NOMO-1 treated with dmso at 0.1 percent for 144 hours (cell line): ENCODE measurements at regions not wholly inside any gene's neighbourhood (a gene's known extent, or its start where the extent isn't known, plus 50 kb on each side); places are given as distances from the start of the nearest gene placed in this dataset.
"Not testable (repeated sequence)": the region's sequence is repeated elsewhere in the genome, so short reads cannot be mapped to it uniquely, and the experiment has no call there.

ENCODE experiments used
- DNase-seq: peaks from one replicate; lab custom pipeline; 2025; ENCODE audit not compliant: unreplicated experiment; lab: John Stamatoyannopoulos, UW

DNA sequence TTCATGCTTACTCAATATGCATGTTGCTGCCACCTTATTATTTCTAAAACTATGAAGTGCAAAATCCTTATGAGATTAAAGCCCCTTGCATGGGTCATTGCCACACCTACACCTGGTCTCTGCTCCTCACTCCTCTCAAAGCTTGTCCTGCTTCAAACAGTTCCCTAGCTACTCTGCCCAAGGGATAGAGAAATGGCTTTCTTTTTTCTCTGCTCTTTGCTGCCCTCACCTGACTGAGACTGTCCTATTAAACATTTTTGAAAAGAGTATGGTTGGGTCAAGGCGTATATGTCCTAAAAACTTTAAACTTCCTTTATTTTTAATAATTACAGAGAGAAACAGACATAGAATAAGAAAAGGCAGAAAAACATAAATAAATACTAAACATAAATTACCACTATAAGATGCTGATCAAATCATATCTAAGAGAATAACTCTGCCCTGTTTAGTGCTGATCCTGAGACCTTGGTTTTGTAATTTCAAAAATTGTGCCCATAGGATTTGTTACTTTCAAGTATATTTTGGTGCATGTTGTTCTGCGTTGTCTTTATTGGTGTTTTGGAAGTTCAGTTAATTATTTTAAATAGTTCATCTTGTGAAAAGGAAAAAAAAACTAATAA lies 704.9 kb upstream of the PABPC4L start:
- DNase-seq, result no peak

DNA sequence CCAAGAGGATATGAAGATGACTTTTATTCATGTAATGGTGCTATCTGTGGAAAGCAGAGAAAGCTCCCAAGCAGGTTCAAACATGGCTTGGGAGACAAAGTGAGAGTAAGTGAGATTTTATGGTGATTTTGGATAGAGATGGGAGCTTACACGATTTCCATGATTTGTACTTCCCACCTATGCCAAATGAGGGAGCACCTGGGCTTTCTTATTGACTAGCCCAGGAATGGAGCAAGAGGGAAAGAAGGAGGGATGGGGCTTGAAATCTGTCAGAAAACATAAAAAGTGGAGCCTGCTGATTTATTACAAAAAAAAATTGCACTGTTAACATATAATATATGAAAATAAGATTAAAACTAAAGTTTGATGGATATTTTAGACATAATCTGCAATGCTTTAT lies 703.5 kb upstream of the PABPC4L start:
- DNase-seq, result no peak

DNA sequence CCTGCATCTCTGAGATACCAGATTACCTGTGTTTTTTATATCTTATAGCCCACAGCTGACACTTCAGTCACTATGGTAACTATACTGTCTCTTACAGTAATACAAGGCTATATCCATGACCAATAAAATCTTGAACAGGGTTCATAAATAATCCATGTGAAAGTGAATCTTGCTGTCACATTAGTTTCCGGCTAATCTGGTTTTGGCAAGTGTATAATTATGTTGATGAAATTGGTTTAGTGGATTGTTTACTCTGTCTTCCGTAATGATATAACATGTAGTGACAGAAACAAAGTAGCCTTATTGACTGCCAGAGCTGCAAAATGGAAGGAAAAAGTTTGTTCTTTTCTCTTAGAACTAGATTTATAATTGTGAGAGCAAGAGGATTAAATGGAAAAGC lies 686.6 kb upstream of the PABPC4L start:
- no peak for DNase-seq

DNA sequence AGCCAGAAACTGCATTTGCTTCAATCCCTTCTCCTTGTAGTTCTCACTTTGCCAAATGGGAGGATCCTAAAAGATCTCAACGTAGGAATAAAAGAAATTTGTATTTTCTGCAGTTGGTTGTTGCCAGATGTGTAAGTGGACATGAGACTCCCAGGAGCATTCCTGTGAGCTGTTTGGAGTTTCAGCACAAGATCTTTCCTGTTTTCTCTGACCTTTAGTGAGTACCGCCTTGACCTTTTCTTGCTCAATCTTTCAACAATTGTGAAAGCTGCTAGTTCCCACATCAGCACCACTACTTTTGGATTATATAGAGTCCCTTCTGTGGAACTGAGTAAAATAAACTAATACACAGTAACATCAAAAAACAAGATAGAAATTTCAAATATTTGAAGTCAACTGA lies 683.8 kb upstream of the PABPC4L start:
- no peak for DNase-seq

DNA sequence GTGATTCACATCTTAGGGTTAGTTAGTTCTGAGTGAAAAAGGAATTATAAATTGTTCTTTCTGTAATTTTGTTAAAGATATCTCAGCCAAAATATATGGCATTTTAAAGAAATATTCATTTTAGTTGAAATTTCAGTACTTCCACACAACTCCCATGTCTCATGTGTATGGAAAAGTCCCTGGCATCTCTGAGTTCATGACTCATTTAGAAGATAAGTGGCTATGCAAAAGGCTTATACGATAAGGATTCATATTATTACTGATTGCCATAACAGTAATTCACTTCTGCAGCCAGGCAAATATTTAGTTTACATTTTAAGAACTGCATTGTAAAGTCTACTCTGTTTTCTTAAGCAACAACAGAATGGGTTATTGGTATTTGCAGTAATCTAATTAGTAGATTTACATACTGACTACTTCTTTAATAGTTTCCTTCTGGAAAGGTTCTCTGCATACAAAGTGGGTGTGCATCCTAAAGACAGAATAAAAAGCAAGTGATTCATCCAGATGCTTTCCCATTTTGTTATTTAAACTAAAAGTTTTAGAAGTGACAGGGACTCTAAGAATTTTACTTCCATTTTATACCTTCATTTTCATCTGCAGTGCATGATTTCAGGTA lies 682.4 kb upstream of the PABPC4L start:
- no peak for DNase-seq

DNA sequence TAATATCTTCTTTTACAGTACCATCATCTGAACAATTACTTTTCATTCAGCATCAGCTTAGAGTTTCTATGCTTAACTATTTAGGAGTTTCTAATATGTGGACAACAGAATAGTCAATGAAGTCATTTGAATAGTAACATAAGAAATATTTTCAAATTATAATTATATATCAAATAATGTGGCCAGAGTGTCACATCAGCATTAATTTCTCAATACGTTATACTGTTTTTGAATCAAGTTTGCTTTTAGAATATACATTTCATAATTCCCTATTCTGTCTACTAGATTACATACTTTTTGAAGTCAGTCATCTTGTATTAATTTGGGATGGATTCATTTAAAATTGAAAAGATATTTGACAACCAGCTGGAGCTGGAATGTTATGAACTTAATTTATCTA lies 677.4 kb upstream of the PABPC4L start:
- no peak for DNase-seq

DNA sequence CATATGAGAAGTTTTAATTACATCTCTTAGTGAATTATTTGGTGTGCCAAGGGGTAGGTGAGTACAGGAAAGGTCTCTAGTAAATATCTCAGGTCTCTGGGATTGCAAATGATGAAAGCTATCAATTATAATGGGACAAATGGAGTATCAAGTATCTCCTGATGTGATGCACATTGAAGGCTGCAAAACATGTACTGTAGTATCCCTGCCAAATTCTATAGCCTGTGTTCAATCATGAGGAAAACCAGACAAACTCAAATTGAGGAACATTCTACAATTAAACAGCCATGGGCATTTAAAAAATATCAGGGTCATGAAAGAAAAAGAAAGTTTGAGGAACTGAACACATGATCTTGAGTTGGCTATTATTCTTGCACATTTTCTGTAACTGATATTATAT lies 665.4 kb upstream of the PABPC4L start:
- DNase-seq, result no peak

DNA sequence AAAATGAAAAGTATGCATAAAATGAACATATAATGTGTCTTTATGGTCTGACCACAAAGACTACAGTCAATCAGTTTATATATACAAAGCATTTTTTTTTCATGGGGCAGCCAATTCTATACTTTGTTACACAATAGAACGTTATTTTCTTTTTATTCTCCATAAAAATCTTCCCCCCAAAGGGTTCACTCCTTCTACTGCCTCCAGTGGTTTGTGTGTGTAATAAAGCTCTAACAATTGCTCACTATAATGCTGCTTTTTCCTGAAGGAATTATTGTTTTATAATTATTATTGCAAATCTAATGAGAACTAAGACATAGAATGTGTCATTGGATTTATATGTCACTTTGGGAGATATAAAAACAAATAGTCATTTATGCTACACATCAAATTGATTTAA lies 664.1 kb upstream of the PABPC4L start:
- DNase-seq, result no peak

DNA sequence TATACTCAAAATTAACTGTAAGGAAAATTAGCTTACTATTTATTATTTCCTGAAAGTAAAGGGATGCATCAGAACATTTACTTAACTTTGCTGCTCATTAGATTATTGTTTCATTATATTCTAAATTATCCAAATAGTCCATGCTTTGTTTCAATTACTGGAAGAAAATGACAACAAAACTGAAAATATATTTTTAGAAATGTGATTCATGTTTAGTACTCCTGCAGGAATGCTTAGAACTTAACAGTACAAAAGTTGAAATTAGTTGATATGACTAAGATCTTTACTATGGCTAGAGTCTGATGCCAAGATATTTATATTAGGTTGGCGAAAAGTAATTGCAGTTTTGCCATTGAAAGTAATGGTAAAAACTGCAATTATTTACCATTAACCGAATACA lies 660.5 kb upstream of the PABPC4L start:
- no peak for DNase-seq

DNA sequence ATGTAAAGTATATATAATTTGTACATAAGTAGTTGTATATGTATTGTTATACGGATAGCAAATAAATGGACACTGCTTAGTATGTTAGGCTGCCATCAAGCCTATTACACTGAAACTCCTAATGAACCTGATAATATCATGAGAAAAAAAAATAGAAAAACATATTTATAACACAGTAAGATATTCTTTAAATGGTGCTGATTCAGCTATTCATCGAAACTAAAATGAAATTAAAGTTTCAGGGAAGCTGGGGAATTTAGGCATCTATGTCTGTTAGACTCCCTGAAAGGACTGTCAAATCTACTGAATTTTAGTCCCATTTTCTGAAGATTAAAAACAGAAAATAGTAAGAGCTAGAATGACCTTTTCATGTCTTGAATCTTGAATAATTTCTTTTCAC lies 647.1 kb upstream of the PABPC4L start:
- no peak for DNase-seq

DNA sequence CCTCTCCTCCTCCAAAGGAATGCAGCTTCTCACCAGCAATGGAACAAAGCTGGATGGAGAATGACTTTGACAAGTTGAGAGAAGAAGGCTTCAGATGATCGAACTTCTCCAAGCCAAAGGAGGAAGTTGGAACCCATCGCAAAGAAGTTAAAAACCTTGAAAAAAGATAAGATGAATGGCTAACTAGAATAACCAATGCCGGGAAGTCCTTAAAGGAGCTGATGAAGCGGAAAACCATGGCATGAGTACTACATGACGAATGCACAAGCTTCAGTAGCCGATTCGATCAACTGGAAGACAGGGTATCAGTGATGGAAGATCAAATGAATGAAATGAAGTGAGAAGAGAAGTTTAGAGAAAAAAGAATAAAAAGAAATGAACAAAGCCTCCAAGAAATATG lies 629.2 kb upstream of the PABPC4L start:
- not testable (repeated sequence) for DNase-seq

DNA sequence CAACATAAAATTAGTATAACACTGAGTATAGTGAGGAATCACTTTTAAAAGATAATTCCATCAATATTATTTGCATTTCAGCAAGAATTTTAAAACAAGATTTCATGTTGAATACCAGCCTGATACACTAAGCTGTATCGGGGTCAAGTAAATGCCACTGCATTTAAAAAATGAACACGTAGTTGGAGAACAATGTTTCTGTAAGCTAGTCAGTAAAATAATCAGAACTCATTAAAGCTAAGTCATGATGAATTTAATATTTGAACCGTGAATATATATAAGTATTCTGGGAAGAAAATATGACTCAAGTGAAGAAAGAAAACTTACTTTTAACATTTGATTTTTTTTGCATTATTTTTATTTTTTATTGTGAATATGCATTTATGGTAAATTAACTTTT lies 611.0 kb upstream of the PABPC4L start:
- no peak for DNase-seq

DNA sequence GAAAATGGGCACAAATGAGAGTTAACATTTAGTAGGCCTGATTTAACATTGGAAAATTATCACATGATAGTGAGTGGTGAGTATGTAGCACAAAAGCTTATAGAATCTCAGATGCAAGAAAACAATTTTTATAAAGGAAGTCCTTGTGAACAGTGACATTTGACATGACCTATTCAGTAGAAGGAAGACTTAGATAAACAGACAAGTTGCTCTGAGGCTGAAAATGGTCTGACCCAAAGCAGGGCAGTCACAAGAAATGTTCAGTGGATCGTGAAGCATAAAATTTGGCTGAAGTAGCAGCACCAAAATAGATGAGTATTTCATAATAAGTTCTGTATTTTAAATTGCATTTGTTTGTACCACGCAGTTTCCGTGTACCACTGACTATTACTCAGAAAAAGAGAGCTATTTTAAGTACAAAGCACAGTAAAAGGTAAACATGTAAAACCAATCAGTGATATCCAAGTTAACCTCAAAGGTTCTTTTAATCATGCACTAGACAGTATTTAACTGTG lies 605.7 kb upstream of the PABPC4L start:
- DNase-seq, result no peak

DNA sequence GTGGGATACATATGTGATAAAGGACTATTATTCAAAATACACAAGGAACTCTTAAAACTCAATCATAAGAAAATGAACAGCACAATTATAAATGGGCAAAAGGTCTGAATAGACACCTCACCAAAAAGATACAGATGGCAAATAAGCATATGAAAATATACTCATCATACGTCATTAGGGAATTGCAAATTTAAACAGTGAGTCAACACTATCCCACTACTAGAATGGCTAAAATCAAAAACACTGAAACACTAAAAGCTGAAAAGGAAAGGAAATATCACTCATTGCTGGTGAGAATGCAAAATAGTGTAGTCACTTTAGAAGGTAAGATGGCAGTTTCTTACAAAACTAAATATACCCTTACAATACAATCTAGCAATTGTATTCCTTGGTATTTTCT lies 597.0 kb upstream of the PABPC4L start:
- no peak for DNase-seq

DNA sequence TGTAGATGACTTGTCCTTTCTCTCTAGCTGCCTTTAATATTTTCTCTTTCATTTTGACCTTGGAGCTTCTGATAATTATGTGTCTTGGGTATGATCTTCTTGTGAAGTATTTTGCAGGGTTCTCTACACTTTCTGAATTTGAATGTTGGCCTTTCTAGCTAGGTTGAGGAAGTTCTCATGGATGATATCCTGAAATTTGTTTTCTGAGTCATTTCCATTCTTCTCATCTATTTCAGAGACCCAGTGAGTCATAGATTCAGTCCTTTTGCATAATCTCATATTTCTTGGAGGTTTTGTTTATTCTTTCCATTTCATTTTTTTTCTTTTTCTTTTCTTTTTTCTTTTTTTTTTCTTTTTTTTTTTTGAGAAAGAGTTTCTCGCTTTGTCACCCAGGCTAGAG lies 585.7 kb upstream of the PABPC4L start:
- DNase-seq, result no peak

DNA sequence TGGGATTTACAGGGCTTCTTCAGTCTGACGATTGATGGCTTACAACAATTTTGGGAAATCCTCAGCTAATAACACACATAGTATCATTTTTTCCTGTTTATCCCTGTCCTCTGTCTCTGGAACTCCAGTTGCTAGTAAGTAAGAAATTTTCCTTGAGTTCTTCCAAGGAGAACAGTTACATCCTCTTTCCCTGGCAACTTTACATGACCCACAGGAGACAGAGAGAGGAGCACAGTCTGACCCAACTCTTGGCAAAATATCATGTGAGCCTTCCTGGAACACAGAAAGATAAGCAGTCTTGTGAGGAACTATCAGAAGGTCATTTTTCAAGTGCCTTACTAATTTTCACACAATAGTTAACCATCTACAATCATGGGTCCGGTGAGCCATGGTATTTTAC lies 578.7 kb upstream of the PABPC4L start:
- no peak for DNase-seq

DNA sequence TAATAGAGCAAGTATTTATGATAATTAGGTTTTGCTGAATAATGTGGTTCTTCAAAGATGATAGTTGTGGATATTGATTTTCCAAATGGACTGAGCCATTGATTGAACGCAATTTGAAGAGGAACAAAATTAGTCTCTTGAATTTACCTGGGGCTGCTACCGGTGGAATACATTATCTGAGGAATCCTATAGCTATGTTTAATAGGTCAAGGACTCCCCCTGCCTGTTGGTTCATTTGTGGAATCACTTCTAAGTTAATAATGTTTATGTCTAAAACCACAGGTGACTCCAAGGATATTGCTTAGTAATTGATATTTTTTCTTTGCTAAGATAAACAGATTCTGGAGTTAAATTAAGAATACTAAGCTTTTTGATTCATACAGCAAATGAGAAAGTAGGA lies 576.0 kb upstream of the PABPC4L start:
- no peak for DNase-seq

DNA sequence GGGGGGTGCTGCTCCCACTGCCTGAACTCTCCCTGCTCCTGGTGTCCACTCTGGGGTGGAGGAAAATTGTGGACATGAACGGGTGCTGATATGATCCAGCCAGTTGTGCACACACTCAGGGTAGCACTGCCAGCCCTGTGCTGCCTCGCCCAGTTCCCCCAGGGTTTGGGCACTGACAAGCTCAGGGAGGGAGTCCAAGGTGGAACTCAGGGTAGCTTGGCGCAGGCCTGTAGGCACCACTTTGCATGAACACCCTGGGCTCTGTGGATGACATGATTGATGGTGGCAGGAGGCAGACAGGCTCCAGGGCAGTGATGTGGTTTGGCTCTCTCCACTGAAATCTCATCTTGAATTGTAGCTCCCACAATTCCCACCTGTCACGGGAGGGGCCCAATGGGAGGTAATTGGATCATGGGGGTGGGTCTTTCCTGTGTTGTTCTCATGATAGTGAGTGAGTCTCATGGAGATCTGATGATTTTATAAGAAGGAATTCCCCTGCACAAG lies 572.0 kb upstream of the PABPC4L start:
- DNase-seq, result no peak

DNA sequence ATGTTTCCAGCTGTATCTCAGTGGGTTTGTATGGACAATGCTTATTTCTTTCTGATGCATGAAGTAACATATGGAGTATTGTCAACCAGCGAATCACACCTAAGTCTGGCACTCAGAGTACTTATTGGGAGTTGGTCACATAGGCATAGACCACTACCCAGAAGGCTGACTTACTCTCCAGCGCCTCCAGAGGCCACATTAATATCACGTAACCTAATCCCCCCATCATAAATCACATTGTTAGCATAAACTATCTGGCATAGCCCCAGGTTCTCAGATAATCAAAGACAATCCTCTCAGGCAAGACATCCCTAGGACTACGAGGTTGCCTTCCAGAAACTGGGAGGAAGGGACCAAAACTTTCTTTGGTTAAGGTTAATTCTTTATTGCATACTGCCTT lies 560.5 kb upstream of the PABPC4L start:
- no peak for DNase-seq

DNA sequence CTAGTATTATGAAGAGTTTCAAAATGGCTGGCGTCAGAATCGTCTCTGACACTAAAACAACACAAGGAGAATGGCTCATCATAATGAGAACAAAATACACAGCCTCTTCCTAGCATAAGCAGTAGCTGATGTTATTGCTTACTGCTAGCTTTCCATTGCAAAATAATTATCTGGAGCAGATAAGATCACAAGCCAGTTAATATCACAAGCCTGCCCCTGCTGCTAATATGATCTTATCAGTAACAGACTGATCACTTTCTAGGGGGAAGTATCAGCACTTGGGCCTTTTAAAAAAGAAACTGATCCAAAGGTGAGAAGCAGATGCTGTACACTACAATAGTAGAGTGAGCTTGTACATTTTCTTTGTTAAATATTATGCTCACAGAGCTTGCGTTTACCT lies 554.8 kb upstream of the PABPC4L start:
- no peak for DNase-seq

DNA sequence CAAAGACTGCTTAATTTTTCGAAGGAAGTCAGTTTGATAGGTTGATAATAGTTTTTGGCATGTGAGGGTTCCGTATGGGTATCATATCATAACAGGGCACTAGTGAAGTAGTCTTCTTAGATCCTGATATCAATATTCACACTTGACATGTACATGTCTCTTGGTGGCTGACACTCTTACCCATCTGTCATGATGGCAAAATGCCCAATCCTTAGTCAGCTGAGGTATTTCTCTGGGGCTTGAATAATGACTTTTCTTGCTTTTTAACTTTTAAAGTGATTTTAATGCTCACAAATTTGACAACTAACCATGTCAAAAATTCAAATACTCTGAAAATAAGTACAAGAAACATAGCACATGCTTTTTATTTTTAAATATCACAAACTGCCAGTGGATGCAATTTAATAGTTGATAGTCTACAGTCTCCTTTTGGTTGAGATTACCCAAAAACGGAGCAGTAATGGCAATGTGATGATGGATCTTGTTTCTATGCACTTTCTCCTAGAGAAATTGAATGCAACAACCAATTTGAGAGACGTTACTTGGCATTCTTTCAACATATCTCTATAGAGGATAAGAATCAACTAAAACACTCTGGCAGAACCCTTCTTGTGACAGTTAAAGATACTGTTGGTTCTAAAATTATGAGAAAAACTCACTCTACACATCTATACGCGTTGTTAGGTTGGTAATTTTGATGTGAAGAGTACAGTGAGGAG lies 552.9 kb upstream of the PABPC4L start:
- no peak for DNase-seq

DNA sequence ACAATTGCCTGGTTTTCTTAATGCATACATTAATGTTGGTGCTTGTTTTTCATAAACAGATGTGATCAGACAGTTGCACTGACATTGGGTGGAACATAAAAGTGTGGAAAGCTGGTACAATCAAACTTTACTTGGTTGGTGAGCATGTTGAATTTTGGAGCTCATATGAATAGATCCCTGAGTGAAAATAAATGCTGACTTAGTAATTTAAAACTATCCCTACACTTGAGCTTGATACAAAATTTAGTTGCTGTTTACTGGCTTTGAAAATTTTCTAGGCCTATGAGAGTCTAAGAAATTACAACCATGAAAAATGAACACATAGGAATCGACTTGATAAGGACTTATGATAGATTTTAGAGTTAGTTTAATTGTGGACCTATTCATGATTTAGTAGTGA lies 551.8 kb upstream of the PABPC4L start:
- no peak for DNase-seq
